GM12875 (cell line): ENCODE measurements at regions not wholly inside any gene's neighbourhood (a gene's known extent, or its start where the extent isn't known, plus 50 kb on each side); places are given as distances from the start of the nearest gene placed in this dataset.

ENCODE experiments used
- H3K4me3 ChIP-seq: one replicate; pipeline ENCODE4 v1.5.1; 2011; ENCODE audit warnings: low read depth, low read length, control low read depth
- TF ChIP-seq, protein P1 (sequence below): IDR thresholded peaks from 2 replicates; pipeline ENCODE4 v1.5.1; 2011; ENCODE audit warnings: low read depth, mild to moderate bottlenecking, control low read depth, inconsistent platforms, low read length, moderate library complexity, borderline replicate concordance; ENCODE audit not compliant: insufficient read depth

DNA sequence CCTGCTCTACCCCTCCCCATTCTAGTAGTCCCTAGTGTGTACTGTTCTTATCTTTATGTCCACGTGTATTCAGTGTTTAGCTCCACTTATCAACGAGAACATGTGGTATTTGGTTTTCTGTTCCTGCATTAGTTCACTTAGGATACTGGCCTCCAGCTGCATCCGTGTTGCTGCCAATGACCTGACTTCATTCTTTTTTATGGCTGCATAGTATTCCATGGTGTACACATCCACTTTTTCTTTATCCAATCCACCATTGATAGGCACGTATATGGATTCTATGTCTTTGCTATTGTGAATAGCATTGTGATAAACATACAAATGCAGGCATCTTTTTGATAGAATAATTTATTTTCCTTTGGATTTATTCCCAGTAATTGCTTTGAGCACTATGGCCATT, 327.7 kb downstream of the DUSP6 start:
- no peak overlapping the region for H3K4me3 ChIP-seq
- TF ChIP-seq, protein P1, sequence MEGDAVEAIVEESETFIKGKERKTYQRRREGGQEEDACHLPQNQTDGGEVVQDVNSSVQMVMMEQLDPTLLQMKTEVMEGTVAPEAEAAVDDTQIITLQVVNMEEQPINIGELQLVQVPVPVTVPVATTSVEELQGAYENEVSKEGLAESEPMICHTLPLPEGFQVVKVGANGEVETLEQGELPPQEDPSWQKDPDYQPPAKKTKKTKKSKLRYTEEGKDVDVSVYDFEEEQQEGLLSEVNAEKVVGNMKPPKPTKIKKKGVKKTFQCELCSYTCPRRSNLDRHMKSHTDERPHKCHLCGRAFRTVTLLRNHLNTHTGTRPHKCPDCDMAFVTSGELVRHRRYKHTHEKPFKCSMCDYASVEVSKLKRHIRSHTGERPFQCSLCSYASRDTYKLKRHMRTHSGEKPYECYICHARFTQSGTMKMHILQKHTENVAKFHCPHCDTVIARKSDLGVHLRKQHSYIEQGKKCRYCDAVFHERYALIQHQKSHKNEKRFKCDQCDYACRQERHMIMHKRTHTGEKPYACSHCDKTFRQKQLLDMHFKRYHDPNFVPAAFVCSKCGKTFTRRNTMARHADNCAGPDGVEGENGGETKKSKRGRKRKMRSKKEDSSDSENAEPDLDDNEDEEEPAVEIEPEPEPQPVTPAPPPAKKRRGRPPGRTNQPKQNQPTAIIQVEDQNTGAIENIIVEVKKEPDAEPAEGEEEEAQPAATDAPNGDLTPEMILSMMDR = no peak

- no peak overlapping the region for H3K4me3 ChIP-seq
- TF ChIP-seq, protein P1 = no peak
Measured at GRCh38 chr12:89023936-89024335, 328.4 kb downstream of the DUSP6 start.

DNA sequence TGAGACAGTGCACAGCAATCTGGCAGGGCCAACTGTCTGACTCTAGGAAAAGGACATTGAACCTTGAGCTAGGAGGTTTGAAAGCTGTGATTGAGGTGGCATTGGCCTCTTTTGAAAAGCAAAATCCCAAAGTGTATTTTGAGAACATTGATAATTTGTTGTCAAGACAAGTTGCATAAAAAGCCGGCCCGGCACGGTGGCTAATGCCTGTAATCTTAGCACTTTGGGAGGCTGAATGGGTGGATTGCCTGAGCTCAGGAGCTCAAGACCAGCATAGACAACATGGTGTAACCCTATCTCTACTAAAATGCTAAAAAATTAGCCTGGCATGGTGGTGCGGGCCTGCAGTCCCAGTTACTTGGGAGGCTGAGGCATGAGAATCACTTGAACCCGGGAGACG, 331.6 kb downstream of the DUSP6 start:
- H3K4me3 ChIP-seq = no peak overlapping the region
- TF ChIP-seq, protein P1 = no peak

DNA sequence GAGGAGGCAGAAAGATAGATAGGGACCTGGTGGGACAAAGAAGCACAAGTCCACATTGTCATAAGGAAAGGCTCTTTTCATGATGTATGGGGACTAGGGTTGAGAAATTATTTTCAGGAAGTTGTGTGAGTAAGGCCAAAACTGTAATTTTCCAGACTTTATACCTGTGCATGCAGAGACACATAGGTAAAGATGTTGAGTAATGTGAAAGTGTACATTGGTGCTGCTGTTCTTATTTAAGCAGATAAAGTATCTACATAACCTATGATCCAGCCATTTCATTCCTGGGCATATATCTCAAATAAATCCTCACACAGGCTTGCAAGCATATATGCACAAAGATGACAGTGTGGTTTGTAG, 332.2 kb downstream of the DUSP6 start:
- H3K4me3 ChIP-seq = no peak overlapping the region

DNA sequence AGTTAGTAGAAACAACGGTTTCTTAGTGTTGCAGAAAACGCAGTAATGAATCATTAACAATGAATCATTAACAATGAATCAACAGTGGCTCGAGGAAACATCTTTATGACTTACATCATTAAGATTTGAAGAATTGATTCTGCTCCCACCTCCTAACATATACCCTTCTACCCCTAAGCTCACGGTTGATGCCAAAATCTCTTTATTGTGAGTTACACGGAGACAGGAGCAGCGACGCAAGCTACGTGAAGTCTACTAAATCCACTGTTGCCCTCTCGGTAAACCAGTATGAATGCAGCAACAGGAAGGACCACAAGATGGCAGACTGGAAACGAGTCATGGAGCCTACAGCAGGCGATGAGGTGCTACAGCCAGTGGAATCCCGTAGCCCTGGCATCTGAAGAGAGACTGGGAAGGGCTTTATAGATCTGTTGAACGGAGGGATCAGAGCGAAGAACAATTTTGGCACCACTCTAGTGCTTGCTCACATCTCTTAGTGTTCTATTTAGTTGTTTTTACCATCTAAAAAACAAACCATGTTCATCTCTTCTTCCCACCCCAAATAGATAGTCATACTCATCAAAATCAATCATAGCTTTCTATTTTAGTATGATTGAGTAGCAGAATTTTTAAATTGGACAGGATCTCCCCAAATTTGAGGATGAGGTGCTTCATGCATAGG, 332.7 kb downstream of the DUSP6 start:
- no peak overlapping the region for H3K4me3 ChIP-seq

More for the DNA sequence above, 332.2 kb downstream of the DUSP6 start:
- TF ChIP-seq, protein P1 = no peak

GRCh38 chr12:89016970-89017778, 335.1 kb downstream of the DUSP6 start:
- TF ChIP-seq, protein P1 = peak; percentile 54; the same call in 1 of the 2 replicates
- H3K4me3 ChIP-seq = no peak overlapping the region

More for the DNA sequence above, 332.7 kb downstream of the DUSP6 start:
- TF ChIP-seq, protein P1 = peak; percentile 76
